GM21367 (cell line): ENCODE measurements at regions not wholly inside any gene's neighbourhood (a gene's known extent, or its start where the extent isn't known, plus 50 kb on each side); places are given as distances from the start of the nearest gene placed in this dataset.
"Not testable (repeated sequence)": the region's sequence is repeated elsewhere in the genome, so short reads cannot be mapped to it uniquely, and the experiment has no call there.

Source experiments
- ATAC-seq: cut with Tn5 transposase; IDR thresholded peaks from one replicate; pipeline ENCODE4 v1.9.1; 2021; ENCODE audit not compliant: unreplicated experiment

GRCh38 chr2:224650815-224651439, 65.2 kb downstream of the CCDC195 start:
- peak; percentile 68 for ATAC-seq

- ATAC-seq: not testable (repeated sequence)
Measured at GRCh38 chr2:224647684-224648083, 62.5 kb upstream of the CUL3 start.

GRCh38 chr2:224646242-224646846, 61.2 kb upstream of the CUL3 start:
- ATAC-seq: peak; percentile 52

- no peak for ATAC-seq
Measured at GRCh38 chr2:224645722-224646121, 60.6 kb upstream of the CUL3 start.

GRCh38 chr2:224640679-224641078, 55.5 kb upstream of the CUL3 start:
- ATAC-seq: no peak

GRCh38 chr2:224638301-224638823, 53.2 kb upstream of the CUL3 start:
- ATAC-seq: peak; percentile 91
